GM12878 (cell line): ENCODE measurements at regions not wholly inside any gene's neighbourhood (a gene's known extent, or its start where the extent isn't known, plus 50 kb on each side); places are given as distances from the start of the nearest gene placed in this dataset.

ENCODE experiments used
- EP300 ChIP-seq, 2 experiments: fragments of 150-350 bp in 1 of 2; IDR thresholded peaks; 2 replicates each; pipeline ENCODE4 v1.6.1; 2011 to 2012; ENCODE audit warnings: low read depth in 2 of 2, low read length in 2 of 2, borderline replicate concordance in 1 of 2, improper control_type of control experiment in 1 of 2, inconsistent platforms in 1 of 2; ENCODE audit not compliant: control insufficient read depth in 1 of 2
- GATAD2B ChIP-seq: fragments of 450-650 bp; conservative IDR thresholded peaks from 2 replicates; pipeline ENCODE4 v1.6.1; 2017; ENCODE audit warnings: low read depth, mild to moderate bottlenecking, moderate library complexity
- RBBP5 ChIP-seq: fragments of 200-600 bp; sonication (generic); conservative IDR thresholded peaks from 2 replicates; pipeline ENCODE4 v1.6.1; 2016
- WRNIP1 ChIP-seq: IDR thresholded peaks from 2 replicates; pipeline ENCODE4 v1.6.1; 2011; ENCODE audit warnings: low read depth, low read length, improper control_type of control experiment, borderline replicate concordance

- TF ChIP-seq RBBP5 (no peak), WRNIP1 (no peak), EP300 (IDR thresholded peaks at IDR 0.05; ENCODE audit: borderline replicate concordance in 1 of 2, control insufficient read depth in 1 of 2, low read depth in 2 of 2, low read length in 2 of 2) (no peak), GATAD2B (no peak)
These were observed 293.5 kb downstream of the LRFN2 start for GRCh38 chr6:40293460-40294185.
